AG09309 (cell line): ENCODE measurements at regions not wholly inside any gene's neighbourhood (a gene's known extent, or its start where the extent isn't known, plus 50 kb on each side); places are given as distances from the start of the nearest gene placed in this dataset.

Source experiments
- DNase-seq: peaks from one replicate; pipeline ENCODE4 v3.0.0-alpha.2; 2010; ENCODE audit warnings: low read depth
- H3K4me3 ChIP-seq: 2 replicates; pipeline ENCODE4 v1.5.1; 2011; ENCODE audit warnings: mild to moderate bottlenecking, low read depth, low read length, moderate library complexity; ENCODE audit not compliant: control insufficient read depth
- TF ChIP-seq, protein P1 (sequence below): IDR thresholded peaks from 2 replicates; pipeline ENCODE4 v1.5.1; 2011; ENCODE audit warnings: mild to moderate bottlenecking, low read depth, low read length, inconsistent platforms; ENCODE audit not compliant: insufficient read depth, control insufficient read depth; ENCODE audit errors: missing control alignments

DNA sequence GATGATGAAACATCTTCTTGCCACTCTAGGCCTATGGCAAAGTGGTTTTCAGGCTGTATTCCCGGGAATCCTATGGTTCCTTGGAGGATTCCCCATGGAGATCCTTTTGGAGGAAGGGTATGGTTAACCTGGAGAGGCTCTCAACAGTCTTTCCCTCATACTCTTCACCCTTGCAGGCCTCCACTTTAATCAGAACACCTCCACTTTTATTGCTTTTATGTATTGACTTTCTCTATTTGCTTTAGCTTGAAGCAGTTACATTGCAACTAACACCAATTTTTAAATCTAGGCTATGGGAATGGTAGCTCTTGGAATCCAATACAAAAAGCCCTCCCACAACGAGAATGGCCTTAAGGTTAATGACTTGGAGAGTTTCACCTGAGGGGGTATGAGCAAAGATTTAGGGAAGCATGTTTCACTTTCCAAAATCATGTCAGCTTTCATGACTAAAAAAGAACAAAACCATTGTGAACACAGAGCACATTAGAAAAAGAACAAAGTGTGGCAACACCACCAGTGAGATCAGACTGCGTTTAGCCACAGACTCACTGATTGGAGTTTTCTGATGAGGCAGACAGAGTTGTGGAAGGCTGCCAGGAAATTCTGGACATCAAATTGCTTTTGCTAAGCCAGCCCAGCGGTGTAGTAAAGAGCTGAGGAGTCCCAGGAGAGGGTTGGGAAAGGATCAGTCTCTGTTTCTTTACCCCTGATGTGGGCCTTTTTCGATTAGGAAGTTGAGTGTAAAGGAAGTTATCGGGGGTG, 130.4 kb upstream of the BMPER start:
- DNase-seq, result peak; percentile 70
- TF ChIP-seq, protein P1, sequence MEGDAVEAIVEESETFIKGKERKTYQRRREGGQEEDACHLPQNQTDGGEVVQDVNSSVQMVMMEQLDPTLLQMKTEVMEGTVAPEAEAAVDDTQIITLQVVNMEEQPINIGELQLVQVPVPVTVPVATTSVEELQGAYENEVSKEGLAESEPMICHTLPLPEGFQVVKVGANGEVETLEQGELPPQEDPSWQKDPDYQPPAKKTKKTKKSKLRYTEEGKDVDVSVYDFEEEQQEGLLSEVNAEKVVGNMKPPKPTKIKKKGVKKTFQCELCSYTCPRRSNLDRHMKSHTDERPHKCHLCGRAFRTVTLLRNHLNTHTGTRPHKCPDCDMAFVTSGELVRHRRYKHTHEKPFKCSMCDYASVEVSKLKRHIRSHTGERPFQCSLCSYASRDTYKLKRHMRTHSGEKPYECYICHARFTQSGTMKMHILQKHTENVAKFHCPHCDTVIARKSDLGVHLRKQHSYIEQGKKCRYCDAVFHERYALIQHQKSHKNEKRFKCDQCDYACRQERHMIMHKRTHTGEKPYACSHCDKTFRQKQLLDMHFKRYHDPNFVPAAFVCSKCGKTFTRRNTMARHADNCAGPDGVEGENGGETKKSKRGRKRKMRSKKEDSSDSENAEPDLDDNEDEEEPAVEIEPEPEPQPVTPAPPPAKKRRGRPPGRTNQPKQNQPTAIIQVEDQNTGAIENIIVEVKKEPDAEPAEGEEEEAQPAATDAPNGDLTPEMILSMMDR, result no peak
- no peak overlapping the region for H3K4me3 ChIP-seq

DNA sequence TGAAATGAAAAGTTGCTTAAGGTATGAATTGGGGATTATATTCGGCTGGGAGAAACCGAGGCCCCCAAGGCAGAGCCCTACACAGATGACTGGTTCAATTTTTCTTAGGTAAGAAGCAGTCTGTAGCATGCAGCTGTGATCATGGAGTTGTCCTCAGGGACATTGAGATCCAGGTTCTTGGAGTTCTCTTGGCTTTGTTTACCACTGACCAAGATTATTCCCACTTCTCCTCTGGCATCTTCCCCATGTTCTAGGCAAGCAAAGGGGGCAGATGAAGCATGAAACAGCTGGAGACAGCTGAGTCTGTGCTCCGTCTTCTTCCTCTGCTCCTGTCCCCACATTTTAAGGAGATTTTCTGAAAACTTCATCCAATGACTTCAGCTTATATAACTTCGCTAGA, 129.5 kb upstream of the BMPER start:
- TF ChIP-seq, protein P1, result no peak
- no peak overlapping the region for H3K4me3 ChIP-seq
- DNase-seq, result no peak

DNA sequence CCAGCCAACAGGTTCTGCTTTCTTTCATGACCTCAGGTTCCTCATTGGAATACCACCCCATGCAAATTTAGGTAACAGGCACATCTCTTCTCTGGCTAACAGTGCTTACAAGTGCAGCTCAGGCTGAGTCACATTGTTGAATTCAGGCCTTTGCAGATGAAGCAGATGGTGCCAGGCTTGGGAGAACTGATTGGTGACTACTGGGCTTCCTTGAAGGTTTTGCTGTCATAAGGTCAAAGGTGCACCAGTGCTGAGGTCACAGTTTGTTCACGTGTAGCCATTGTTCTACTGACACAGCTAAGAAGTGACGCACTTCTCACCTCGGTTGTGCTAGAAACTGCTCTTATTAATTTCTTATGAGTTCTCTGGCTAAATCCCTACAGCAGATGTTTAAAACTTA, 128.6 kb upstream of the BMPER start:
- no peak overlapping the region for H3K4me3 ChIP-seq
- TF ChIP-seq, protein P1, result no peak
- no peak for DNase-seq

DNA sequence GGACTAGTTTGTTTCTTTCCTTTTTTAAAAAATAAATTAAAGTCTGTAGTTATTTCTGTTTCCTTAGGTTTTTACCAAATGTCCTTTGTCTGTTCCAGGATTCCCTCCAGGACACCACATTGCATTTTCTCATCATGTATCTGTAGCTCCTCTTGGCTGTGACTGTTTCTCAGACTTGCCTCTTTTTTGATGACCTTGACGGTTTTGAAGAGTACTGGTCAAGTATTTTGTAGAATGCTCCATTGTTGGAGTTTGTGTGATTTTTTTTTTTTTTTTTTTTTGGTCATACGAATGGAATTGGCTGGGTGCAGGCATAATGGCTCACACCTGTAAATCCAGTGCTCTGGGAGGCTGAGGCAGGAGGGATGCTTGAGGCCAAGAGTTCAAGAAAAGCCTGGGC, 127.1 kb upstream of the BMPER start:
- no peak overlapping the region for H3K4me3 ChIP-seq
- TF ChIP-seq, protein P1, result no peak

DNA sequence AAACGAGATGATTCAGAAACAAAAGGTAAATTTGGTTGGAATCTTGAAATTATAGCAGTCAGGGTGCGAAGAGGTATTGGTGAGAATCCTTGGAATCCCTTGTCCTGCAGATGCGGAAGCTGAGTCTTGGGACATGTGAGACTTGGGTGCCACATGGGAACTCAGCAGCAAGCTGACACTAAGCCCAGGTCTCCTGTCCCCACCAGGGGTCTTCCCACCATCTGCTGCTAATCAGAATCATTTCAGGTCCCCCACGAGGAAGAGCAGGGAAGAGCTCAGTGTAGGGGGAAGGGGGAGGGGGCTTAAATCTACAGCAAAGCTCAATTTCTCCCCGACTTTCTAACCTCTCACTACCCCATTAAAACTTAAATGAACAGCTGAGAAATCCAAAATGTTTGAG, 126.1 kb upstream of the BMPER start:
- TF ChIP-seq, protein P1, result no peak
- no peak overlapping the region for H3K4me3 ChIP-seq
- no peak for DNase-seq

More for the DNA sequence above, 127.1 kb upstream of the BMPER start:
- DNase-seq, result no peak

DNA sequence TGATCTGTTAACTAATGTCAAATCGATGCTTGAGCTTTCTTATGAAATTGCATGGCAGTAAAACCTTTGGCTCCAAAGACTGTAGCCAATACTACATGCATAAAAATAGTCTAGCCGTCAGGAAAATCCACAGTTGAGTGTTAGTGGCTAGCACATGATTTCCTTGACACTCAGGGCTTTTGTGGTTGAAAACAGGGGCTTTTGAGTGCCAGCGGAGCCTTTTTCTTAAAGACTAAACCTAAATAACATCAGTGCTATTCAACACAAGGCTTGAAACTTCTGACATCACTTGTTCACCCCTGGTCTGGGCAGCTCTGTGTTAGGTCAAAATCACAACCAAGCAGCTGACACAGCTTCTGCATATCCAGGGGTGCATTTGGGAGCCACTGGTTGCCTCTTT, 124.2 kb upstream of the BMPER start:
- TF ChIP-seq, protein P1, result no peak
- no peak for DNase-seq
- H3K4me3 ChIP-seq, result no peak overlapping the region
